GM13977 (cell line): ENCODE measurements at regions not wholly inside any gene's neighbourhood (a gene's known extent, or its start where the extent isn't known, plus 50 kb on each side); places are given as distances from the start of the nearest gene placed in this dataset.

Experiments
- DNase-seq: peaks from one replicate; pipeline ENCODE4 v3.0.0; 2012; ENCODE audit warnings: low spot score
- in situ Hi-C: fragments of 300-500 bp; cut with MboI; formaldehyde crosslinking; loops from one replicate; pipeline ENCODE4 v1.12.0; 2022; ENCODE audit warnings: low sequenced_read_pairs, low pct_unique_long_range_greater_than_20kb, mixed read lengths, inconsistent platforms; ENCODE audit not compliant: unreplicated experiment
- TF ChIP-seq, protein P1 (sequence below): IDR thresholded peaks from 2 replicates; pipeline ENCODE4 v1.5.1; 2012; ENCODE audit warnings: mild to moderate bottlenecking, control low read depth; ENCODE audit not compliant: insufficient read depth; ENCODE audit errors: extremely low read depth, missing control alignments

DNA sequence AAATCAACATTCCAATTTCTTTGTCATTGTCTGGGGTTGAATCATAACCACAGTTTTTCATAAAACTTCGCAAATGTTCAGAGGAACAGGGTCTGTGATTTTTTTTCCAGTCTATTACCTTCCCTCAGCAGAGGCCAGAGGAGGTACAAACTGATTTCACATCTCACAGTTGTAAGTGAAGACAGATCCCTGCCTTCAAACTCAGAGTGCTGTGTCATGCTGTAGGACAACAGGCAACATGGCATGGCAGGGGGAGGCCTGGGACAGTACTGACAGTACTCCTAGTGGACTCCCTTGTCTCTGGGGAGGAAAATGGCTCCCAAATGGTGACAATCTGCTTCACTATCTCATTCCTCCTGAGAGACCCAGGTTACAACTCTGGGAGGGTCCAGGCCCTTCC lies 308.6 kb downstream of the CDC5L start:
- no peak for DNase-seq
- TF ChIP-seq, protein P1, sequence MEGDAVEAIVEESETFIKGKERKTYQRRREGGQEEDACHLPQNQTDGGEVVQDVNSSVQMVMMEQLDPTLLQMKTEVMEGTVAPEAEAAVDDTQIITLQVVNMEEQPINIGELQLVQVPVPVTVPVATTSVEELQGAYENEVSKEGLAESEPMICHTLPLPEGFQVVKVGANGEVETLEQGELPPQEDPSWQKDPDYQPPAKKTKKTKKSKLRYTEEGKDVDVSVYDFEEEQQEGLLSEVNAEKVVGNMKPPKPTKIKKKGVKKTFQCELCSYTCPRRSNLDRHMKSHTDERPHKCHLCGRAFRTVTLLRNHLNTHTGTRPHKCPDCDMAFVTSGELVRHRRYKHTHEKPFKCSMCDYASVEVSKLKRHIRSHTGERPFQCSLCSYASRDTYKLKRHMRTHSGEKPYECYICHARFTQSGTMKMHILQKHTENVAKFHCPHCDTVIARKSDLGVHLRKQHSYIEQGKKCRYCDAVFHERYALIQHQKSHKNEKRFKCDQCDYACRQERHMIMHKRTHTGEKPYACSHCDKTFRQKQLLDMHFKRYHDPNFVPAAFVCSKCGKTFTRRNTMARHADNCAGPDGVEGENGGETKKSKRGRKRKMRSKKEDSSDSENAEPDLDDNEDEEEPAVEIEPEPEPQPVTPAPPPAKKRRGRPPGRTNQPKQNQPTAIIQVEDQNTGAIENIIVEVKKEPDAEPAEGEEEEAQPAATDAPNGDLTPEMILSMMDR = no peak
- in situ Hi-C loops = no loop called here

DNA sequence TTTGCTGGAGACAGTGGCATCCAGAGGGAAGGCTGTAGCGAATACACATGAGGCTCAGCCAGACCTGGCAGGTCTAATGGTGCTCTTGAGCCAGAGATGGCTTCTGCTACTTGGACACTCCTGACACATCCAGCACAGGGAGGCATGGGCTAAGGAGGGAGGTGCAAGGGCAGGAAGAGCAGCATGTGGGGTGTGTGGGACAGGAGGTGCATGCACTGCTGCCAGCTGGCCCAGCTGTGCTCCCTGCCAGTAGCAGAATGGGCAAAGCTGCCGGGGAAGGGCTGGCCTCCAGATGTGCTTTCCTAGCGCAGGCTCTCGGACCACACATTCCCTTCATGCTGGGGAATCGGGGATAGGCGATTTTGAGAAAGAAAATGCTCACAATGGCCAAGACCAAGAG lies 309.2 kb downstream of the CDC5L start:
- no peak for DNase-seq
- TF ChIP-seq, protein P1 = no peak
- in situ Hi-C loops = no loop called here

DNA sequence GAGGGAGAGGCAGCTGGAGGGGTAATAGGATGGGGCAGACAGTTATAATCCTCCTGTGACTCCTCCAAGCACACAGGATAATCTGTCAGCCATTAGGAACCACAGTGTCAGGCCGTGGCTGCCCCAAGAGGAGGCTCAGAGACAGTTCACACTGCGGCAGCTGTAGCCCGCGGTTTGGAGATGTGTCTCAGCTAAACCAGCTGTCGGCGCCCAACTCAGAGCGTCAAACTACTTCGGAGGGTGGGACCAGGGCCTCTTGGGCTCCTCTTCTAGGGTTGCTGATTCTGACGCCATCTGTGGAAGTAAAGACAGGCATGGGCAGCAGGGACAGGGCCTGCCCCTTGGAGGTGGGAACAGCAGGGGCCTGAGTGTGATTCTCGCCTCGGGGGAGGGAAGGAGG lies 309.8 kb downstream of the CDC5L start:
- no peak for DNase-seq
- TF ChIP-seq, protein P1 = no peak
- in situ Hi-C loops = no loop called here

DNA sequence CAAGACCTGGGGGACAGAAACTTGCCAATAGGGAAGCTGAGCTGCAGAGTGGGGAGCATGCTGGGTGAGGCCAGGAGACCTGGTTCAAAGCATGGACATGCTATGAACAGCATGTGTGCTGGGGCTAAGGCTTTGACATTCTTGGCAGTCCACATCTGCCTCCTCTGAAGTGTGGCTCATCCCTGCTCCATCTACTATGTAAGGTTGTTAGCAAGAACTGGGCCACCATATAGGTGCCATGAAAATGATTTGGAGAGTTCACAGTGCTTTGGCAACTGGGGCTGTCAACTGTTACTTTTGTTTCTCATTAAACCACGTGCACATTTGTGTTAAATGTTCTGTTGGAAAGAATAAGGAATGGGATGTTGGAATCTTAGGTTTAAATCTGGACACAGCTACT lies 311.1 kb downstream of the CDC5L start:
- DNase-seq = no peak
- TF ChIP-seq, protein P1 = no peak
- in situ Hi-C loops = no loop called here

DNA sequence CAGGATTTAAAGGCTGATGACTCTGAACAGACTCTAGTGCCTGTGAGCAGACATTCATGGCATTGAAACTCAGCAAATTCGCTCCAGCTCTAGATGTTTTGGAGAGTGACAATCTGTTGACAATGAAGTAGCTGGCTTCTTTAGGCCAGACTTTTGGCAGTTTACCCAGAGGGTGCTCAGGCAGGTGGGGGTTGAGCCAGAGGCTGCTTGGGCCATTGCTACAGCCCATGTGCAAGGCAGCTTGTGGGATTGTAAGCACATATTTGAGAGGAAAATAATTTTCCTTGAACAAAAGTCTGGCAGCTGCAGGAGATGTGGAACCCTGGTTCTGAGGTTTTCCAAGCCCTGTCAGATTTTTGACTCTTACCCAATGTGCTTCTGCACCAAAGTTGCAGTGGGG lies 311.6 kb downstream of the CDC5L start:
- TF ChIP-seq, protein P1 = no peak
- in situ Hi-C loops = no loop called here
- DNase-seq = no peak

DNA sequence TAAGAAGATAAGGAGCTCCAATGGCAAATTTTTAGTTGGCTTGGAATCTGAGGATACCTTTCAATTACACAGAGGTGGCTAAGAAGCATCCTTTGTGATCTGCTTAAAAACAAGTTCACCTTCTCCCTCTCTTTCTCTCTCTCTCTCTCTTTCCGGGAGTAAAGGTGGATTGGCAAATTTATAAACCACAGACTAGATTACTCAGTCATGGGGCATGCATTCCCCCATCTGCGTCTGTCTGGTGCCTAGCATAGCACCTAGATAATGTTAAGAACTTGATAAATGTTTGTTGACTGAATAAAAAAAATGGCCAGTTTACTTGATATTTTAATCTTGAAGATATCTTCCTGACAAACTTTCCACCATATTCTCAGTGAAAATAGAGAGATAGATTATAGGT lies 312.3 kb downstream of the CDC5L start:
- TF ChIP-seq, protein P1 = no peak
- no peak for DNase-seq
- in situ Hi-C loops = no loop called here

DNA sequence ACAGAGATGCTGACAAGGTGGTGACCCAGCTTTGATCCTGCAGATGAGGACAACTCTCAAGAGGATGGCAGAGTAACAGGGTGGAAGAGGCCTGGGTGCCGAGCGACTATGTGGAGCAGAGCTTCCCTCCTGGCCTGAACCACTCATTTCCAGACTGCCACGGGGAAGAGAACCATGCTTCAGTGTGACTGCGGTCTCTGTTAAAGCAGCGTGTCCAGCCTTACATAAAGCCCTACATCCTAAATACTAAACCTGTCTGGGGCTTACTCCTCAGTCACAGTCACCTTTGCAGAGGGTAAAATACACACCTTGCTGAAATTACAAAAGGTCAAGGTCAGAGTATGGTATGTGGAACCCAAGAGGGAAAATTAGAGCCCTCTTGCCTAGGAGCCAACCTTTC lies 312.9 kb downstream of the CDC5L start:
- TF ChIP-seq, protein P1 = no peak
- in situ Hi-C loops = no loop called here
- no peak for DNase-seq
